Posterior vena cava (tissue), 2 donors: ENCODE measurements at regions not wholly inside any gene's neighbourhood (a gene's known extent, or its start where the extent isn't known, plus 50 kb on each side); places are given as distances from the start of the nearest gene placed in this dataset.
A peak's percentile ranks its signal among the peaks of the same experiment; 100 is the strongest.

Source experiments
- DNase-seq: peaks from one replicate; pipeline ENCODE4 v3.0.0-alpha.2; 2020; ENCODE audit warnings: low spot score
- intact Hi-C, 2 donors: fragments of 100-400 bp; cut with DNase I; formaldehyde crosslinking; loops; one replicate each; pipeline versions ENCODE4 v1.14.1 to v1.14.2; 2022 to 2023
- donor health status: DM: yes; HTN: yes; CAD: no.
- donor health status: DM: yes; HTN: yes; CAD: no.

DNA sequence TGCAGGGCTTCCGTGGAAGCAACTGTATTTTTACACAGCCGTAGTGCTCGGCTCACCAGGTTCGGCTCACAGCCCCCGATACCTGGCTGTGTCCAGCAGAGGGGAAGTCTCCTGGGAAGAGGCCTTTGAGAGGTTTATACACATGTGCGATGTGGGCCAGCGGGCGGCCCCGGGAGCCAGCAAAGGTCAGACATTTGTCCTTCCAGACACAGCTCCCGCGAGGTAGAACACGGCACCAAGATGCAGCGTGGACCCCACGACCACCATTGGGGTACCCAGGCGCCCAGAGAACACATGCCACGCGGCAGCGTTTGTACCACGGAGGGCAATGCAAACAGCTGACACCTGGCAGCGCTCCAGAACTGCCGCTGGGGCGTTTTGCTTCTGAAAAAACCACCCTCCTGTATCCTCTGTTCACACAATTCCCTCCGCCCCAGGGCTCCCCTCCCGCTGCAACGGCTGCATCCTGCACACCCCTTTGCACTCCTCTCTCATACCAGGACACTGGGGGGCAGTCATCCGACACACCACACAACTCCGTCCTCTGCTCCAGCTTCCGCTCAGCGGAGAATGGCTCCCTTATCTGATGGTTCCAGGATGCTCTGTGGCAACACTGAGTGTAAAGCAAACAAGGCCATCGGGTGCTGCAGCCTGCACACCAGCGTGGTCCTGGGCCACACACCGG is 235.3 kb downstream of the SYK start:
- intact Hi-C loops: loop anchor here (2.0 to 10.0 kb wide), 2 partner anchors 390 to 398 kb away; no protein-coding TSS in a partner anchor
- DNase-seq: peak; percentile 92

DNA sequence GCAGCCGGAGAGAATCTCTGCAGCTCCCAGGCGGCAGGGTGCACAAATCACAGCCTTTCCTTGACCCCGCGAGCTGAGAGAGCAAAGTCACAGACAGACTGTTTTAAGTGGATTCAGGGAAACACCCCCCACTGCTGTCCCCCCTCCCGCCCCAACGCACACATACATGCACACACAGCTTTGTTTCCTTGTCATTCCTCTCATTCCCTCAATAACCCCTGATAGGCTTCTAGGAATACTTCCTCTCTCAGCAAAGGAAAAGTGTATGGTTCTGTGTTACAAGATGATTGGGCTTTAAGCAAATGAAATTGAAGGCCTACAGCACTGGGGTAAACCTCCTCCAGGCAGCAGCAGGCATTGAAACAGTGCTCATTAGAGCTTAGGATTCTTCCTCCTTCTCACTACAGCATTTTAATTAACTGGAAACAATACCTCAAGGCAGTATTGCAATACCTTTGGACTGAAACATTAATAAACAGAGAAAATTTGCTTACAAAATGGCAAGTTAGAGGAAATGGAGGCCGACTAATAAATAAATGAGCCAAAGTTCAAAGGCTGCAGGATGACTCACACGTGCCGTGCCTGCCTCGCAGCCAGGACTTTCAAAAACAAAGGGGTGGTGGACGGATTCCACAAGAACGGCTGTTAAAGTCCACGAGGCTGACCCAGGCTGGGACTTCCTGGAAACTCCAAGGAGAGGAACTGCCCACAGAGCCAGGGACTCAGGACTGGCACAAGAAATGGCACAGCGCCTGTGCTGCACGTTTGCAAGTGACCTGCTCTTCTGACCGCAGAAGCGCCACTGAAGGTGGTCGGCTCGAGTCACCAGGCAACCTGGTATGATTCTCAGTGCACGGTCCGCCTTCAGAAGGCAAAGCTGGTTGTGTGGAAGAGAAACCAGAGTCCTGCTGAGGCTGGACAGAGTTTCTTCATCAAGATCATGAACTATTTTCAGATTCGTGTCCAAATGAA is 236.2 kb downstream of the SYK start:
- intact Hi-C loops: loop anchor here (2.0 to 10.0 kb wide), 2 partner anchors 389 to 397 kb away; no protein-coding TSS in a partner anchor
- DNase-seq: peak; percentile 90

DNA sequence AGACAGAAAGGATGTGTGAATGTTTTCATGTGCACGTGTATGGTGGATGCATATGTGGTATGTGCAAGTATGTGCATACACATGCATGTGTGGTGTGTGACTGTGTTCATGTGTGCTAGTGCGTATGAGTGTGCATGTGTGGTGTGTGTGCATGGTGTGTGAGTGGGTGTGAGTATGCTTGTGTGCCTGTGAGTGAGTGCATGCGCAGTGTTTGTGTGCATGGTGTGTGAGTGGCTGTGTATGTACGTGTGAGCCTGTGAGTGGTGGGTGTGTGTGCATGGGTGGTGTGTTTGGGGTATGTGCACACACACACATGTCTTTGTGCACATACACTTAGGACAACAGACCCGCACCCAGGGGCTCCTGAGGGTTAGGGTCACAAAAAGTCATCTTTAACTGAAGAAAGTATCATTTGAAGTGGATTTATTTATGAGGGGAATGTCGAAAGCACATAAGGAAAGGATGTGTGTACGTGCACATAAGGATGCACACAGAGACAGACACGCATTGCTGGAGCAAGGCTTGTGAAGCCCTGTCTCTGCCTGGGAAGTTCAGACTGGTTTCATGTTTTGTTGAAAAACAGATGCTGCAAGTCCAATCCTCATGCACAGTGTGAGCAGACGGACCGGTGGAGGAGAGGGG is 237.0 kb downstream of the SYK start:
- intact Hi-C loops: loop anchor here in 1 of 2 donors (10.0 kb wide), 1 partner anchor 396 kb away; no protein-coding TSS in a partner anchor
- no peak for DNase-seq

DNA sequence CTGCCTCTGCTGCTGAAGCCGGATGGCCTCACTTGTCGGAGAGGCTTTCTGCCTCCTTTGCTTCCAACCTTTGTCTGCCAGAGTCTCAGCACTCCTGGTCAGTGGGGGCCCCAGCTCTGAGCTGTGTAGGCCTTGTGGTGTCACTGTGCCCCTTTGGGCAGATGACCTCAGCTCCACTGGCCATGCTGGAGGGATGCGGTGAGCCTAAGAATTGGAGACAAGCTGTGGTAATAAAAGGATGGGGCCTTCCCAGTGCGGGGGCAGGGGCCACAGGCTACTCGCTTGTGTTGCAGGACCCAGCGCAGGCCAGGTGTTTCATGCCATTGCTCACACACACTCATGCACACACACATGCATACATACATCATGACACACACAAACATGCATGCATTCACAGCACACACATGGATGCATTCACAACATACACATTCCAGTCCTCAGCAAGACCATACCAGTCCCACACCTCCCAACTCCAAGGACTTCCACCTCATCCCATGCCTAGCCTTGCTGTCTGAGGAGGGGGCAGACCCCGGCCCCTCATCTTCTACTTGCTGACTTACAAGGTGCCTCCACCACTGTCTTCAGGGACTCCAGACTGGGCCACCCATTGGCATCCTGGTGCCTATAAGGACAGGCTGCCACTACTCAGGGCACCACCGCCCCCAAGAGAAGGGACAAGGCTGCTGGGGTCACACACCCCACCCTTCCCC is 237.7 kb downstream of the SYK start:
- no peak for DNase-seq
- intact Hi-C loops: loop anchor here in 1 of 2 donors (10.0 kb wide), 1 partner anchor 396 kb away; no protein-coding TSS in a partner anchor

DNA sequence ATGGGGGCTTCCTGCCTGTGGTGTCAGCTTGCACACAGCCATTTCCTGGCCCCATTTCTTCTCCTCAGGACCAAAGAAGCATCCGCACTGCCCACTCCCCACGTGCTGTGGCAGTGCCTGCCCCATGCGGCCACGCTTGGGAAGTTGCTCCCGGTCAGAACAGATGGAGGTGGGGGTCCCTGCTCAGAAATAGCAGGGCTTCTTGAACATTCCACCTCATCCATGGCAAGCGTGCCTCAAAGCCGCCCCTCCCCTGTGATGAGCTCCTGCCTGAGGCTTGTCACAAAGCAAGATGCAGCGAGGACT is 238.2 kb downstream of the SYK start:
- intact Hi-C loops: loop anchor here in 1 of 2 donors (10.0 kb wide), 1 partner anchor 395 kb away; no protein-coding TSS in a partner anchor
- DNase-seq: no peak

DNA sequence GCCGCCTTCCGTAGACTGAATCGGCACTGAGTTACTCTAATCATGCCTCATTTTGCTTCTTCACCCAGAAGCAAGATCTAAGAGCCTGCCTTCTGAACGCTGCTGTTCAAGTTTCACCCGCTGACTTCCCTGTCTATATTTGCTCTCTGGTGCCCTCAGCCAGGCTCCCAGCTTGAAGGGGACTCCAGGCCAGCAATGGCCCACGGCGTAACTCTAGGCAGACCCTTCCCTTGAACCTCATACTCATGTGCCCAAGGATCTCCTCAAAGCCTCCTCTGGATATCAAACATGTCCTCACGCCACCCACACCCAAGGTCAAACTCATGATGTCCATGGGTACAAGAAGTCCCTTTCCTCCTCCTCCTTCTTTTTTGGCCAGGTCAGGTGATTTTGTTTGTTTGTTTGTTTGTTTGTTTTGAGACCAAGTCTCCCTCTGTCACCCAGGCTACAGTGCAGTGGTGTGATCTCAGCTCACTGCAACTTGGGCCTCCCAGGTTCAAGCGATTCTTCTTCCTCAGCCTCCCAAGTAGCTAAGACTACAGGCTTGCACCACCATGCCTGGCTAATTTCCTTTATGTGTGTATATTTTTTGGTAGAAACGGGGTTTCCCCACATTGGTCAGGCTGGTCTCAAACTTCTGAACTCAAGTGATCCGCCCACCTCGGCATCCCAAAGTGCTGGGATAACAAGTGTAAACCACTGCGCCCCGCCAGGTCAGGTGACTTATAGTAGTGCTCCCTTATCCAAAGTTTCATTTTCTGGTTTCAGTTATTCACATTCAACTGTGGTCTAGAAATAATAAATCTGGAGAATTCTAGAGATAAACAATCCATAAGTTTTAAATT is 239.0 kb downstream of the SYK start:
- DNase-seq: no peak
- intact Hi-C loops: no loop called here

DNA sequence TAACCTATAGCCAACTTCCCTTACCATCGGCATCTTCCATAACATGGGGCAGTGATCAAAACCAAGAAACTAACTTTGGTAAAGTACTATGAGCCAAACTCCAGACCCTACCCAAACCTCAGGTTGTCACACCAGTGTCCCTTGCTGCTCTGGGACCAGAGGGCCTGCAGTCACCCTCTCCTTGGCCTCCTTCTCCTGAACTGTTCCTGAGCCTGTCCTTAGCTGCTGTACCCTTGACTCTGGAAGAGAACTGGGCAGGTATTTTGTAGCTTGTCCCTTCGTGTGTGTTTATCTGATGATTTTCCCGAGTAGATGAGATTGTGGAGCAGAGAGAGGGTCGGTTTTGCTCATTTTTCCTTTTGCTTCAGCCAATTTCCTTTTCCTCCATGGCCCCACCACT is 240.4 kb downstream of the SYK start:
- no peak for DNase-seq
- intact Hi-C loops: no loop called here

DNA sequence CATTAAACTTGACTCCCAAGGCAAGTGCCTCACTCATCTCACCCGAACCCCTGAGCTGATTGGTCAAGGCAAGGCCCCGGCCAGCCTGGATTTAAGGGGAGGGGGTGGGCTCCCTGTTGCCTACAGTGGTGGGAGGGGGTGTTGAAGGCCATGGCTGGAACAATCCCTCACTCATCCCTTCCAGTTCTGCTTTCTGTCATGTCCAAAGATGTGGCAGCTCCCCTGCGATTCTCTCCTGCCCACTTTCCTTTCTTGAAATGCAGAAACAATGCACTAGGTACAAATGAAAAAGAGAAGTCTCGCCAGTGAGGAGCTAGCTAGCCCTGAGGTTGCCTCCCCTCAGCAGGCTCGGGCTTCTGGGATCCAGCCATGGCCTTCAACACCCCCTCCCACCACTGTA is 240.9 kb downstream of the SYK start:
- intact Hi-C loops: no loop called here
- DNase-seq: no peak

DNA sequence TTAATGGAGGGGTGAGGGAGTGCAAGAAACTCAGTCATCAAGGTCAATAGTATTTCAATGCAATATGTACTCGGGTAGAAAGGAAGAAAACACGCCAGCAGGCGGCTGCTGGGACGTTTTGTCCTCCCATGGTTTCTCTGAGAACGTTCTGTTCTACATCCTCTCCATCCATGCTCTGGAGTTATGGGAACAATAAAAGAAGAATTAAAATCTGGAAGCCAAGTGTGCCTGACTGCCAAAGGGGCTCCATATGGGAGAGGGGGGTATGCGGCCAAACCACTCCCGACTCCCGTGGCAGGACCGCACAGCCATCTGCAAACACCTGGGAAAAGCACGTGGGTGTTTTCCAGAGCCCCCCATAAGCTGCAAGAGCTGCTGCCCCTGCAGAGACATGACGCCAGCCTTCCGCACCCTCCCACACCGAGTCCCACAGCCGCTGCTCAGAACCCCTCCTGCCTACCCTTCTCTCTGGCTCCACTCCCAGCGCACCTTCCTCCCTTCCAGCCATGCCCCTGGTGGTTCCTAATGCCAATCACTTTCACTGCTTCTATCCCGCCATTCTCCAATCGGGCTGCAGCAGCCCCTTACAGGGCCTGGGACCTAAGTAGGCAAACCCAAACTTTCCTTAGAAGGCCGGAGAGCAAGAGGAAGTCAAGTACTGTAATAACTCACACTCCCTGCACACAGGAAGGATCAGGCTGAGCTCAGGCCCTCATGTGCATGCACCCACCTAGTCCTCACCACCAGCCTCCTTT is 241.6 kb downstream of the SYK start:
- intact Hi-C loops: no loop called here

DNA sequence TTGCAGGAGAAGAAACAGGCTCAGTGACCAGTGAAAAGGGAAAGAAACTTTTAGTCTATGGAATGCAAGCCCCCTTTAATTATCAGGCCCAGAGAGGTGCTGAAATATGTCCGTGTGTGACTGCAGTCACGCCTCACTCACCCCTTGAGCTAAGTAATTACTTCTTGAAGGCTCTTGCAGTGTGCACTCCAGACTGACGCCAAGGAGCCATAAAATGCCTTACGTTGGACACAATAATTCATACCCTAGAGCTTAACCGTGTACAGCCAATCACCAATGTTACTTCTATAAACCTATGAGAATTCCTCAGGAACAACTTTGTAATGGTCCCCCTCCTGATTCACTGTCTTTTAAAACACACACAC is 242.2 kb downstream of the SYK start:
- intact Hi-C loops: no loop called here
- no peak for DNase-seq

More for the DNA sequence above, 241.6 kb downstream of the SYK start:
- DNase-seq: no peak

DNA sequence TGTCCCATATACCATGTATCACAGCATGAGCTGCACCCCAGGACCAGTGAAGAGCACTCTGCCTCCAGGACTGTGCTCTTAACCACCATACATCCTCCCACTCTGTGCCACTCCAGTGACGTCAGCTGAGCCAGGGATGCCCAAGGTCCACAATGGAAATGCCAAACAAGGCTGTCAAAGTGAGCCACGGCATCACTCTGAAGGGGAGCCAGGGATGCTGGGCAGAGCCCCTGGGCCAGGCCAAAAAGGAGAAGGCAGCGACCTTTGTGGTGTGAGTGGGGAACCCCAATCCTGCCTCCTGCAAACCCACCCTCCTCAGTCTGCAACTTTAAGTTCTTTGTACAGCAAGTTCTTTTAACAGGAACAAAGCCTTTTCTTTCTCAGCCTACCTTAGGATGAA is 242.7 kb downstream of the SYK start:
- no peak for DNase-seq
- intact Hi-C loops: no loop called here

DNA sequence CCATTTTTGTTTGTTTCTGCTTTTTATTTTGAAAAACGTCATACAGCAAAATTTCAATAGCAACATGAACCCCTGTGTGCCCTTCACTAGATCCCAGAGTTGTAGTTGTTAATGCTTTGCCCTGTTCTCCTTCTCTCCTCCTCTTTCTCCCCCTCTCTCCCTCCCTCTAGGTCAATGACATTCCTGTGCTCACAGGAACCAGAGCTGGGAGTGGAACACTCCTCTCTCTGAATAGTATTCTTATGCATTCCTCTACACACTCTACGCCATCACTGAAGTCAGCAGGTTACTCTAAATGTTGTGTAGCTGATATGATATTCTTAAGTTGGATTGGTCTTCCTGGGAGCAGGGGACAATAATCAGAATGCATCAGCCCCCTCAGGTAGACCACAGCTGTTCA is 243.4 kb downstream of the SYK start:
- intact Hi-C loops: no loop called here
- DNase-seq: no peak

DNA sequence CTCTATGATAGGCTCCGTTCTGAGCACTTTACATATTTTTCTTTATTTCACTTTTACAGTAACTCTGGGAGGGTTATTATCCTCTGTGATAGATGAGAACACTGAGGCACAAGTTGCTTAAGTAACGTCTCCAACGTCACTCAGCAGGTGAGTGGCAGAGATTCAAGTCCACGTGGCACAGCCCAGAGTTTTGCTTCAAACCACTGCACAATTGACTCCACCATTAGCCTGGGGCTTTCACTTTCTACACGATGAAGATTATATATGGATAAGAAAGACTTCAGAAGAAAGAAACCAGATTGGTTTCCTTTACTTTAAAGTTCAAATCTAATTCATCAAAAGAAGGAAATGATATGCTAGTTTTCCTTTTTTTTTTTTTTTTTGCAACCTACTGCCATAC is 245.9 kb downstream of the SYK start:
- intact Hi-C loops: no loop called here
- no peak for DNase-seq

DNA sequence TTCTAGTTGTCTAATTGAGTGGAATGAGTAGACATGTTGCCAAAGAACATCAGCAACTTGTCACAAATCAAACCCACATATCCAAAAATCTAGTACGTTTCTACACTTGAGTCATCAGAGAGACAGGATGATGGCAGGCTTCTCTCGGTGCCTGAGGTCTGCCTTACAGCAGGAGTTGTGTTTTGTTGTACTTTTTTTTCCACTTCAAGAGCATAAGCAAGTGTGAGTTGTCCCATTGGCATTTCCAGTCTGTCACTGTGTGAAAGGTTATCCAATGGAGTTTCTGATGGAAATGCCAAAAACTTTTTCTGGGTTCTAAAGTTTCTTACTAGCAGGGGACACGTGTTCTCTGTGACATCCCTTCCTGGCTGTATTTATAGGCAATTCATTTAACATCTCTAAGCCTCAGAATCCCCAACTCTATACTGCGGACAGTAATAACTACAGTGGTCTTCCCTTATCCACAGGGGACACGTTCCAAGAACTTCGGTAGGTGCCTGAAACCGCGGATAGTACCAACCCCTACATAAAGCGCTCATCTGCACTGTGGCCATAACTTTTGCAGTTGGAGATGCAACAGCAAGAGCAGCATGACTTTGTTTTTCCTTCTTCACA is 246.5 kb downstream of the SYK start:
- DNase-seq: no peak
- intact Hi-C loops: no loop called here

DNA sequence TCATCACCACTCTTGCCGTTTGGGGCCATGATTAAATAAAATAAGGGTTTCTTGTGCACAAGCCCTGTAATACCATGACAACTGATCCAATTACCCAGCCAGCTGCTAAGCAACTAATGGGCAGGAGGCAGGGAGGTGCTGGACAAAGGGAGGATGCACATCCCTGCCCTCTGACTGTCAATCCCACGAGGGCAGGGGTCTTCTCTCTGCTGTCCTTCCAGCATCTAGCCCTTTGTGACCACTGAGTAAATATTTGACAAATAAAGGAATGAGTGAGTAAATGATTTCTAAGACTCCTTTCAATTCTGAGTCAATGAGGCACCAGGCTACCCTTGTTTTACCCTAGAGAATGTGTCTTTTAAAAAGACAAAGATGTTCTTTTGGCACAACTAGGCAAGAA is 247.1 kb downstream of the SYK start:
- peak; percentile 5 for DNase-seq
- intact Hi-C loops: no loop called here

DNA sequence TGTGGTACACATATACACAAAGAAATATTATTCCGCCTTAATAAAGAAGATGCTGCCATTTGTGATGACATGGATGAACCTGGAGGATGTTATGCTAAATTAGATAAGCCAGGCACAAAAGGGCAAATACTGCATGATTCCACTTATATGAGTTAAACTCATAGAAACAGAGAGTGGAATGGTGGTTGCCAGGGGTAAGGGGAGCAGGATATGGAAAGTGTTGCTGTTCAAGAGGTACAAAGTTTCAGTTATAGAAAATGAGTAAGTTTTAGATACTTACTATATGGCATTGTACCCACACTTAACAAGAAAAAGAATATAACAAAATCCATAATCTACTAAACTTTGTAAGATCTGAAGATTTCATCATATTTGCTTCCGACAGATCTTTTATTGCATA is 252.2 kb downstream of the SYK start:
- DNase-seq: no peak
- intact Hi-C loops: no loop called here

DNA sequence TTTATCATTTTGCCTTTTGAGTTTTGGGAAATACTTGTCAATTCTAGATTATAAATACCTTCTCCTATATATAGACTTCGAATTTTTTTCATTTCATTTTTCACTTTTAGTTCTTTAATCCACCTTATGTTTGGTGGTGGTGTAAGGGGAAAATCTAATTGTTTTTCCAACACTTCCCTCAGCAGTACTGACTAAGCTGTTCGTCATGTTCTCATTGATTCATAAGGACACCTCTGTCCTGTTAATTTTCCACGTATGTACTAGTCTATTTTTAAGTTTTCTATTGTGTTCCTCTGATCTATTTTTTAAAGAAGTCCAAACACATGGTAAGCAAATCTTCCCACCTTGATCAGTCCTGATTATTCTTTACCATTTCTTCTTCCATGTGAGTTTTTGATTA is 254.2 kb downstream of the SYK start:
- intact Hi-C loops: no loop called here
- no peak for DNase-seq

DNA sequence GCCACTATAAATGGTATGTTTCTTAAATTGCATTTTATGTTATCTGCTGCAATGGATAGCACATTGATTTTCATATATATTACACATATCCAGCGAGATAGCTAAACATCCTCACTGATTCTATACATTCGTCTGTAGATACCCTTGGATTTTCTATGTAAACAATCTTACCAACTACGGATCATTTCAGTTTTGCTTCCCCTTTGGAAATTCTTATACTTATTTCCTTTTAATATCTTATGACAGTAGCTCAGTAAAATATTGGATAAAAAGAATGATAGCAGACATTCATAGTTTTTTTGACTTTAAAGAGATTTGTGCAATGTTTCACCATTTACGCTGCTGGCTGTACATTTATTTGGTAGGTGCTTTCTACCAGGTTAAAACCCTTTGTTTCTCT is 254.9 kb downstream of the SYK start:
- no peak for DNase-seq
- intact Hi-C loops: no loop called here
